ENCODE measurements at regions not wholly inside any gene's neighbourhood (a gene's known extent, or its start where the extent isn't known, plus 50 kb on each side); places are given as distances from the start of the nearest gene placed in this dataset.

- H3K9me3 ChIP-seq (ENCODE audit: control insufficient read depth in 2 of 2, insufficient read depth in 1 of 2, low read depth in 1 of 2, low read length in 1 of 2), result no peaks in the 10 kb centered on the region
- H3K4me3 ChIP-seq (ENCODE audit: low read depth in 1 of 3, low read length in 3 of 3), result no peak overlapping the region
- no peak for DNase-seq
- no peak overlapping the region for H3K27ac ChIP-seq (ENCODE audit: low read depth in 1 of 3, low read length in 2 of 3)
- peaks cover 0 to 2% (median 0%) of the 10 kb centered on the region in 3 donors for H3K27me3 ChIP-seq (ENCODE audit: control insufficient read depth in 3 of 3, insufficient read depth in 3 of 3, low read length in 3 of 3)
- no peak for FAIRE-seq
- no peaks in the 10 kb centered on the region for H3K4me1 ChIP-seq (ENCODE audit: control insufficient read depth in 3 of 3, insufficient read depth in 2 of 3, low read depth in 1 of 3, low read length in 2 of 3)
- no peaks in the 10 kb centered on the region for H3K36me3 ChIP-seq (ENCODE audit: control insufficient read depth in 3 of 3, insufficient read depth in 2 of 3, low read depth in 1 of 3, low read length in 3 of 3)
- WGBS, 3 donors, result 64 to 73% (median 71%) methylated on average over 6 of the region's 6 CpGs
These were observed 50.8 kb upstream of the TAGAP start for GRCh38 chr6:159095616-159096015.

DNA sequence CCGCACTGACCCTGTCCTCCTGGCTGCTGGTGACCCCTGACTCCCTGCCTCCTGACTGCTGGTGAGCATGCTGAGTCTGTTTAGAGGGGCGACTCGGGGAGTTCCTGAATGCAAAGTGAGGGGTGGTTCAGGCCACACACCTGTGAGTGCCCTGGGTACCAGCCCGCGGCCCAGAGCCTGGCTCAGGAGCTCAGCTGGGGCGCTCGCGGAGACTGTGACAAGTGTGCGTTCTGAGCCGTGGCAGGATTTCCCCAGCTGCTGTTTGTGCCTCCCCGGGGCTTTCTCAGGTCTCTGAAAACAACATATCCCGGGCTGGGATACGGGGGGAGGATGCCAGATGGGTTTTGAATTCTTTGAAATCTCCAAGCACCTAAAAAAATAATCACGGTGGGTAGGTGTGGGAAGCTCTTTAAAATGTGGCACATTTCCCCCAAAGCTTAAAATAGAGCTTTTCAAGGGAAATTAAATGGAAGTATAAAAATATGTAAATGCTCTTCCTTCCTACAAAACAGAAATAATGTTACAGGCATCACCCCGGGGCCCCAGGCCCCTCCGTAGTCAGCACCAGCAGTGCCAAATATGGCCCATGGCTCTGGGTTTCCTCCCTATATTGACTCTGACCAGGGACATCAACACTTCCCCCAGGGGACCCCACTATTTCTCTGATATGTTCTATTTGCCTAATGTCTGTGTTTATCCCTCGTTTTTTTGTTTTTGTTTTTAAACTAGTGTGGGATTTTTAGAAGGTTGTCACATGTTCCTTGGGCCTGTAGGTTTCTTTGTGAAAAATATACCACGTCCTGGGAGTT lies 49.9 kb upstream of the TAGAP start:
- Histone ChIP-seq H3K27me3 (ENCODE audit: control insufficient read depth in 3 of 3, insufficient read depth in 3 of 3, low read length in 3 of 3) (peaks cover 0 to 2% (median 0%) of the 10 kb centered on the region in 3 donors), H3K4me3 (ENCODE audit: low read depth in 1 of 3, low read length in 3 of 3) (no peak overlapping the region), H3K9me3 (ENCODE audit: control insufficient read depth in 2 of 2, insufficient read depth in 1 of 2, low read depth in 1 of 2, low read length in 1 of 2) (no peaks in the 10 kb centered on the region), H3K36me3 (ENCODE audit: control insufficient read depth in 3 of 3, insufficient read depth in 2 of 3, low read depth in 1 of 3, low read length in 3 of 3) (no peaks in the 10 kb centered on the region), H3K4me1 (ENCODE audit: control insufficient read depth in 3 of 3, insufficient read depth in 2 of 3, low read depth in 1 of 3, low read length in 2 of 3) (no peaks in the 10 kb centered on the region), H3K27ac (ENCODE audit: low read depth in 1 of 3, low read length in 2 of 3) (no peak overlapping the region)
- WGBS, 3 donors, result 63 to 78% (median 72%) methylated on average over 18 of the region's 18 CpGs
- DNase-seq (no peak), FAIRE-seq (no peak)

Data from small intestine (tissue), 7 donors.